Uterus (tissue), 2 donors: ENCODE measurements at regions not wholly inside any gene's neighbourhood (a gene's known extent, or its start where the extent isn't known, plus 50 kb on each side); places are given as distances from the start of the nearest gene placed in this dataset.

ENCODE experiments used
- POLR2A ChIP-seq, 2 donors: fragments of 450-650 bp; IDR thresholded peaks; one replicate each; pipeline ENCODE4 v1.6.1; 2016; ENCODE audit warnings: antibody characterized with exemption in 2 of 2, mild to moderate bottlenecking in 1 of 2, moderate library complexity in 1 of 2
- TF ChIP-seq, protein P1 (sequence below), 4 experiments: fragments of 200-600 bp in 2 of 4; fragments of 450-650 bp in 2 of 4; sonication (generic) in 2 of 4; IDR thresholded peaks; one replicate each; pipeline ENCODE4 v1.5.1; 2016 to 2019; ENCODE audit warnings: antibody characterized with exemption in 4 of 4, mild to moderate bottlenecking in 2 of 4, moderate library complexity in 1 of 4

- TF ChIP-seq, protein P1, sequence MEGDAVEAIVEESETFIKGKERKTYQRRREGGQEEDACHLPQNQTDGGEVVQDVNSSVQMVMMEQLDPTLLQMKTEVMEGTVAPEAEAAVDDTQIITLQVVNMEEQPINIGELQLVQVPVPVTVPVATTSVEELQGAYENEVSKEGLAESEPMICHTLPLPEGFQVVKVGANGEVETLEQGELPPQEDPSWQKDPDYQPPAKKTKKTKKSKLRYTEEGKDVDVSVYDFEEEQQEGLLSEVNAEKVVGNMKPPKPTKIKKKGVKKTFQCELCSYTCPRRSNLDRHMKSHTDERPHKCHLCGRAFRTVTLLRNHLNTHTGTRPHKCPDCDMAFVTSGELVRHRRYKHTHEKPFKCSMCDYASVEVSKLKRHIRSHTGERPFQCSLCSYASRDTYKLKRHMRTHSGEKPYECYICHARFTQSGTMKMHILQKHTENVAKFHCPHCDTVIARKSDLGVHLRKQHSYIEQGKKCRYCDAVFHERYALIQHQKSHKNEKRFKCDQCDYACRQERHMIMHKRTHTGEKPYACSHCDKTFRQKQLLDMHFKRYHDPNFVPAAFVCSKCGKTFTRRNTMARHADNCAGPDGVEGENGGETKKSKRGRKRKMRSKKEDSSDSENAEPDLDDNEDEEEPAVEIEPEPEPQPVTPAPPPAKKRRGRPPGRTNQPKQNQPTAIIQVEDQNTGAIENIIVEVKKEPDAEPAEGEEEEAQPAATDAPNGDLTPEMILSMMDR (IDR thresholded peaks at IDR 0.05), result no peak
- no peak for TF ChIP-seq POLR2A (IDR thresholded peaks at IDR 0.05)
Observed at GRCh38 chr14:44211718-44212117, 295.4 kb downstream of the FSCB start.
